Eye (tissue), 1 donor: ENCODE measurements at regions not wholly inside any gene's neighbourhood (a gene's known extent, or its start where the extent isn't known, plus 50 kb on each side); places are given as distances from the start of the nearest gene placed in this dataset.
"Not testable (repeated sequence)": the region's sequence is repeated elsewhere in the genome, so short reads cannot be mapped to it uniquely, and the experiment has no call there.

ENCODE experiments used
- DNase-seq: peaks from one replicate; pipeline ENCODE4 v3.0.0-alpha.2; 2015

GRCh38 chr7:17558558-17559332 lies 260.3 kb downstream of the AHR start:
- DNase-seq, result no peak

GRCh38 chr7:17559388-17559787 lies 260.9 kb downstream of the AHR start:
- no peak for DNase-seq

GRCh38 chr7:17560516-17560915 lies 262.1 kb downstream of the AHR start:
- no peak for DNase-seq

GRCh38 chr7:17560966-17561365 lies 262.5 kb downstream of the AHR start:
- DNase-seq, result no peak

GRCh38 chr7:17564678-17565212 lies 266.3 kb downstream of the AHR start:
- no peak for DNase-seq

- DNase-seq, result no peak
Measured at GRCh38 chr7:17580141-17580540, 281.7 kb downstream of the AHR start.

GRCh38 chr7:17580856-17581255 lies 282.4 kb downstream of the AHR start:
- no peak for DNase-seq

GRCh38 chr7:17581301-17581700 lies 282.8 kb downstream of the AHR start:
- no peak for DNase-seq

- not testable (repeated sequence) for DNase-seq
Measured at GRCh38 chr7:17582696-17583095, 284.2 kb downstream of the AHR start.

GRCh38 chr7:17583786-17584185 lies 285.3 kb downstream of the AHR start:
- DNase-seq, result no peak

- no peak for DNase-seq
Measured at GRCh38 chr7:17584822-17585221, 286.4 kb downstream of the AHR start.

- DNase-seq, result no peak
Measured at GRCh38 chr7:17586711-17587110, 288.3 kb downstream of the AHR start.

- DNase-seq, result no peak
Measured at GRCh38 chr7:17588730-17589129, 290.3 kb downstream of the AHR start.

GRCh38 chr7:17589671-17590070 lies 291.2 kb downstream of the AHR start:
- DNase-seq, result no peak

- no peak for DNase-seq
Measured at GRCh38 chr7:17590221-17590620, 291.8 kb downstream of the AHR start.

GRCh38 chr7:17593819-17594419 lies 295.5 kb downstream of the AHR start:
- DNase-seq, result peak; percentile 71

GRCh38 chr7:17595546-17595945 lies 297.1 kb downstream of the AHR start:
- DNase-seq, result no peak

GRCh38 chr7:17598305-17598704 lies 299.9 kb downstream of the AHR start:
- no peak for DNase-seq

- no peak for DNase-seq
Measured at GRCh38 chr7:17598846-17599245, 300.4 kb downstream of the AHR start.

GRCh38 chr7:17599733-17600339 lies 301.4 kb downstream of the AHR start:
- DNase-seq, result no peak

- peak; percentile 23 for DNase-seq
Measured at GRCh38 chr7:17600340-17600752, 301.9 kb downstream of the AHR start.

- no peak for DNase-seq
Measured at GRCh38 chr7:17601921-17602320, 303.5 kb downstream of the AHR start.

GRCh38 chr7:17608114-17608833 lies 309.8 kb downstream of the AHR start:
- peak; percentile 2 for DNase-seq
